ENCODE measurements at regions not wholly inside any gene's neighbourhood (a gene's known extent, or its start where the extent isn't known, plus 50 kb on each side); places are given as distances from the start of the nearest gene placed in this dataset.

GRCh38 chr12:92505254-92506231, 197.2 kb upstream of the PLEKHG7 start:
- TF ChIP-seq, protein P1, sequence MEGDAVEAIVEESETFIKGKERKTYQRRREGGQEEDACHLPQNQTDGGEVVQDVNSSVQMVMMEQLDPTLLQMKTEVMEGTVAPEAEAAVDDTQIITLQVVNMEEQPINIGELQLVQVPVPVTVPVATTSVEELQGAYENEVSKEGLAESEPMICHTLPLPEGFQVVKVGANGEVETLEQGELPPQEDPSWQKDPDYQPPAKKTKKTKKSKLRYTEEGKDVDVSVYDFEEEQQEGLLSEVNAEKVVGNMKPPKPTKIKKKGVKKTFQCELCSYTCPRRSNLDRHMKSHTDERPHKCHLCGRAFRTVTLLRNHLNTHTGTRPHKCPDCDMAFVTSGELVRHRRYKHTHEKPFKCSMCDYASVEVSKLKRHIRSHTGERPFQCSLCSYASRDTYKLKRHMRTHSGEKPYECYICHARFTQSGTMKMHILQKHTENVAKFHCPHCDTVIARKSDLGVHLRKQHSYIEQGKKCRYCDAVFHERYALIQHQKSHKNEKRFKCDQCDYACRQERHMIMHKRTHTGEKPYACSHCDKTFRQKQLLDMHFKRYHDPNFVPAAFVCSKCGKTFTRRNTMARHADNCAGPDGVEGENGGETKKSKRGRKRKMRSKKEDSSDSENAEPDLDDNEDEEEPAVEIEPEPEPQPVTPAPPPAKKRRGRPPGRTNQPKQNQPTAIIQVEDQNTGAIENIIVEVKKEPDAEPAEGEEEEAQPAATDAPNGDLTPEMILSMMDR (IDR thresholded peaks at IDR 0.05), result no peak
- no peak for TF ChIP-seq SIN3A (IDR thresholded peaks at IDR 0.05; ENCODE audit: borderline replicate concordance, insufficient read depth, low read depth, low read length)
- no peak for TF ChIP-seq TCF7L2 (IDR thresholded peaks at IDR 0.05; ENCODE audit: low read depth, low read length)
- no peak for TF ChIP-seq REST (IDR thresholded peaks at IDR 0.05; ENCODE audit: insufficient read depth in 1 of 2, low read depth in 2 of 2, low read length in 1 of 2)
